ENCODE measurements at regions not wholly inside any gene's neighbourhood (a gene's known extent, or its start where the extent isn't known, plus 50 kb on each side); places are given as distances from the start of the nearest gene placed in this dataset.

DNA sequence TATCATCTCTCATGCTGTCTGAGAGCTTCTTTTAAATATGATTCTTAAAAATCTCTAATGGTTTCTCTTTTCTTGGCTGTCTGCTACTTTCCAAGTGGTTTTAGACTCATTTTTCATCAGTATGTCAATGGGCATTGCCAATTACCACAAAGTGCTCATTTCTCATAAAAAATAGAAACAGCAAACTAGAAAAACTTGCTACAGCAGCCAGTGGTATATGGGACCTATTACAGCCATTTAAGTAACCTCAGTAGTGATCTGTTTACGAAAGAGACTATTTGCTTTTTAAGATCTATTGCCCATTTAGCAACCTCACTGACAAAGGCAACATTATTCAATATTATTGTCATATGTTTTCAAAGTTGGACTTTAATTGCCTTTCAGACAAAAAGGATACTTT lies 207.1 kb upstream of the RHOBTB1 start:
- Histone ChIP-seq H3K36me3 (no peaks in the 10 kb centered on the region), H3K4me3 (ENCODE audit: low read depth, low read length) (no peak overlapping the region), H3K27me3 (ENCODE audit: insufficient read depth, low read depth, severe bottlenecking) (no peaks in the 10 kb centered on the region), H3K9me3 (ENCODE audit: severe bottlenecking) (no peaks in the 10 kb centered on the region), H3K27ac (no peak overlapping the region)
- TF ChIP-seq, protein P1, sequence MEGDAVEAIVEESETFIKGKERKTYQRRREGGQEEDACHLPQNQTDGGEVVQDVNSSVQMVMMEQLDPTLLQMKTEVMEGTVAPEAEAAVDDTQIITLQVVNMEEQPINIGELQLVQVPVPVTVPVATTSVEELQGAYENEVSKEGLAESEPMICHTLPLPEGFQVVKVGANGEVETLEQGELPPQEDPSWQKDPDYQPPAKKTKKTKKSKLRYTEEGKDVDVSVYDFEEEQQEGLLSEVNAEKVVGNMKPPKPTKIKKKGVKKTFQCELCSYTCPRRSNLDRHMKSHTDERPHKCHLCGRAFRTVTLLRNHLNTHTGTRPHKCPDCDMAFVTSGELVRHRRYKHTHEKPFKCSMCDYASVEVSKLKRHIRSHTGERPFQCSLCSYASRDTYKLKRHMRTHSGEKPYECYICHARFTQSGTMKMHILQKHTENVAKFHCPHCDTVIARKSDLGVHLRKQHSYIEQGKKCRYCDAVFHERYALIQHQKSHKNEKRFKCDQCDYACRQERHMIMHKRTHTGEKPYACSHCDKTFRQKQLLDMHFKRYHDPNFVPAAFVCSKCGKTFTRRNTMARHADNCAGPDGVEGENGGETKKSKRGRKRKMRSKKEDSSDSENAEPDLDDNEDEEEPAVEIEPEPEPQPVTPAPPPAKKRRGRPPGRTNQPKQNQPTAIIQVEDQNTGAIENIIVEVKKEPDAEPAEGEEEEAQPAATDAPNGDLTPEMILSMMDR (IDR thresholded peaks at IDR 0.05; ENCODE audit: low read depth, low read length): no peak
- no peak for DNase-seq

DNA sequence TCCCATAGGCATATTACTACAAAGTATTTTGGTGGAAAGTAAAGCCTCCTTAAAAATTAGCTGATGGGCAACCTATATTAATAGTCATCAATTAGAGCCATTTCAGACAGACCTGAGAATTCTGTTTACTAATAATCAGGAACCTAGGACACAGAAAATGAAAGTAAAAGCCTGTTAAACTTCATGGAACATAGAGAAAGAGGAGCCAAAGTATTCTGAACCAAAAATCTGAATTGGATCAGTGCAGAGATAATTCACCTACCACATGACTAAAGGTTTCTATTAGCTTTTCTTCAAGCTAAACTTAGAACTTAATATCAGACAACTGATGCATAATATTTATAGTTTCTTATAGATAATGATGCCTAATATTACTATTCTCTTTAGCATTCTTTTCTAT lies 204.5 kb upstream of the RHOBTB1 start:
- H3K4me3 ChIP-seq (ENCODE audit: low read depth, low read length): no peak overlapping the region
- no peak for DNase-seq
- TF ChIP-seq, protein P1 (IDR thresholded peaks at IDR 0.05; ENCODE audit: low read depth, low read length): no peak

DNA sequence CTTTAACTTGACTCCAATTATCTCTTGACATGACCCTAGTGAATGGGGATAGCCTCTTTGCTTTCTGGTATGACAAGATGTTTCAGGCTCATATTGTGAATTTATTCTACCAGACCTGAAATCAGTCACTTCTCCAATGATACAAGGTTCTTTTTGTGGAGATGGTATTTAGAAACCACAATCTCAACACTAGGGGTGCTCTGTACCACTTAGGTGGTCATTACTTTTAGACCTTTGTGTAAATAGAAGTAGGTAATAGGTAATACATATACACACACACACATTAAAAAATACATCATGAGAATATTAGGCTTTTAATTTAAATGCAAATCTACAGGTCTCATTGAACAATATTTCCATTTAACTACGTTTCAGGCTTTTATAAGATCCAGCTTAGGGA lies 199.0 kb upstream of the RHOBTB1 start:
- no peak overlapping the region for H3K27ac ChIP-seq
- H3K27me3 ChIP-seq (ENCODE audit: insufficient read depth, low read depth, severe bottlenecking): no peaks in the 10 kb centered on the region
- no peaks in the 10 kb centered on the region for H3K36me3 ChIP-seq
- H3K4me3 ChIP-seq (ENCODE audit: low read depth, low read length): no peak overlapping the region
- no peak for DNase-seq
- TF ChIP-seq, protein P1 (IDR thresholded peaks at IDR 0.05; ENCODE audit: low read depth, low read length): no peak
- H3K9me3 ChIP-seq (ENCODE audit: severe bottlenecking): peaks cover 2% of the 10 kb centered on the region

More for the DNA sequence above, 204.5 kb upstream of the RHOBTB1 start:
- Histone ChIP-seq H3K27ac (no peak overlapping the region), H3K27me3 (ENCODE audit: insufficient read depth, low read depth, severe bottlenecking) (no peaks in the 10 kb centered on the region), H3K36me3 (no peaks in the 10 kb centered on the region), H3K9me3 (ENCODE audit: severe bottlenecking) (no peaks in the 10 kb centered on the region)

DNA sequence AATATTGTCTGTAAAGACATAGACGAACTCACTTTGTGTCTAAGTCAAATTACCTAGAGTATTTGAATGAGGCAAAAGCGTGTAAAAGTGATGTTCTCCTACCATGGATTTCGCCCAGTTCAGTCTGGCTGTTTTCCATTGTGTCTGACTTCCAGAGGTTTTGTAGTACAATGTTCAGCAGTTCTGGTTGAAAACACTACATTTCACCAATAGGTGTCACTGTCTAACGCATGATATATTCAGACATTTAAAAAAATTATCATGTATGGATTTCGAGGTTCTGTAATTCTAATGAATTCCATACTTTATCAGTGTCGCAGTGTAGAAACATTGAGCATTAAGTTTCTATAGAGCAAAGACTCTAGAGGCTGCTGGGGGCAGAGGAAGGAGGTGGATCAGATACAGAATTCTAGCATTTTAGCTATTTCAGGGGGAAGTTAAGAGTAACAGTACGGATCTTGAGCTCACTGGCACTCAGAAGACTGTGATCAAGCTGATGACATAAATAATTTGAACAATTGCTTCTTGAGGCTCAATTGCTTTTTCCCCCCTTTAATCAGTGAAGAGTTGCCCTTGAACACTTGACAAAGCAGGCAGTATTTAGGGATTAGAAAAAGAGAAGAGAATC lies 196.9 kb upstream of the RHOBTB1 start:
- TF ChIP-seq, protein P1 (IDR thresholded peaks at IDR 0.05; ENCODE audit: low read depth, low read length): 0 out of 2 replicates have a peak, but pooled peaks have one; percentile 31
- H3K9me3 ChIP-seq (ENCODE audit: severe bottlenecking): peaks cover 2% of the 10 kb centered on the region
- no peak overlapping the region for H3K27ac ChIP-seq
- DNase-seq: no peak
- H3K4me3 ChIP-seq (ENCODE audit: low read depth, low read length): no peak overlapping the region; the same call in 1 of the 2 replicates
- no peaks in the 10 kb centered on the region for H3K27me3 ChIP-seq (ENCODE audit: insufficient read depth, low read depth, severe bottlenecking)
- H3K36me3 ChIP-seq: no peaks in the 10 kb centered on the region

DNA sequence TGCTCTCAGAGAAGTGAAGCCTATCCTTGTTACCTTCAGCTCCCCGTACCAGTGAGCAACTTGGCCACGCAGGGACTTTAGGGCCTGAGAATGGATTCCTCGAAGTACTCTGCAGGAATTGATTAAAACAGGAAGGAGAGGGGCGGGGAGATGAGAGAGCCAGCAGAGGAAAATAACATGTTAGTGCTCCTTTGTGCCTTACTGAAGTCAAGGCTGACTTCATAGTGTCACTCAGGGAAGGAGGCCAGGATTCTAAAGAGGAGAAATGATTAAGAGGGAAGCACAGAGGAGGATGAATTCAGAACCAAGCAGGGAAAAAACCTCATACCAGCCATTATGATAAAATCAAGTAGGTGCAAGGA lies 195.6 kb upstream of the RHOBTB1 start:
- Histone ChIP-seq H3K27me3 (ENCODE audit: insufficient read depth, low read depth, severe bottlenecking) (no peaks in the 10 kb centered on the region), H3K4me3 (ENCODE audit: low read depth, low read length) (no peak overlapping the region), H3K36me3 (no peaks in the 10 kb centered on the region), H3K9me3 (ENCODE audit: severe bottlenecking) (peaks cover 2% of the 10 kb centered on the region), H3K27ac (no peak overlapping the region)
- no peak for DNase-seq
- TF ChIP-seq, protein P1 (IDR thresholded peaks at IDR 0.05; ENCODE audit: low read depth, low read length): no peak
